Fibroblast of gingiva (primary cell): ENCODE measurements at regions not wholly inside any gene's neighbourhood (a gene's known extent, or its start where the extent isn't known, plus 50 kb on each side); places are given as distances from the start of the nearest gene placed in this dataset.
A peak's percentile ranks its signal among the peaks of the same experiment; 100 is the strongest.

ENCODE experiments used
- DNase-seq: peaks from one replicate; pipeline ENCODE4 v3.0.0-alpha.2; 2011; ENCODE audit warnings: low read depth

DNA sequence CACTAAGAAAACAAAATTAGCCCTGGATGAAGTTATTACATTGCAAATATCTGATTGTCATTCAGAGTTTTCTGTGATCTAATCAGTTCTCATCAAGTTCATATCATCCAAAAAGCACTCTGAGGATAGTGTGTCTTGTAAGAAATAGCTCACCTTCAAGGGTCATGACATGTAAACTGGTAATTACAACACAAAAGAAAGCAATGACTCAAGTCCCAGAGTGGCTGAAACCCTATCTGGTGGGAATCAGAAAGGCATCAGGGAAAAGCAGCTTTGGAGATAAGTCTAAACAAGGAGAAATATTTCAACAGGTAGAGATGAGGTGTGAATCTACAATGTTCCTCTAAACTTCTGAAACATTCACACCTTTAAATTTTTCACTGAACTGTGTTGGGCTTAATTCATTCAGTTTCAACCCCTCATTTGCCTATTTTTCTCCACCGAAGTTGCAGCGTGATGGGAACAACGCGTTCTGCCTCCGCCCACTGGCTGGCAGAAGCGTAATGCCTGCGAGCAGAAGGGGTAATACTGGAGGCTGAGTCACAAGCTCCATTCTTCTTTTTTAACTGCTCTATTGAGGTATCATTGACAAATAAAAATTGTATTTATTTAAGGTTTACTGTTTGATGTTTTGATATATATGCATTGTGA, 155.2 kb upstream of the IPO5 start:
- DNase-seq: peak; percentile 54

DNA sequence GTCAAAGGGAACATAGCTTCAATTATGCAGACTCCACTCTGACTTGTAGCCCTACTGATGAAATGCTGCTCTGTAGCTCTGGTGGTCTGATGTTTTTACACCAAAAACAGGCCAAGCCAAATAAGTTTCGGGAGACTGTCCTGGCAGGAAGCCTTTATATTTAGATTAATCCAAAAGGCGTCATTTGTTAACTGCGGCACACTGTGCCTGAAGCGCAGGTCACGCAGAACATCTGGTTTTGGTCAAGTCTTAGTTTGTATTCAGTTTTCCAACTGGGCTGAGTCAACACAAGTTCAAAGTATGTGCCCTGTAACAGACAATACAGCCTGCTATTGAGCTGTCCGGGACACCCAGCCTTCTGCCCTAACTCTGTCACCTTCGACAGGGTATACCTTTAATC, 154.6 kb upstream of the IPO5 start:
- peak; percentile 68 for DNase-seq

DNA sequence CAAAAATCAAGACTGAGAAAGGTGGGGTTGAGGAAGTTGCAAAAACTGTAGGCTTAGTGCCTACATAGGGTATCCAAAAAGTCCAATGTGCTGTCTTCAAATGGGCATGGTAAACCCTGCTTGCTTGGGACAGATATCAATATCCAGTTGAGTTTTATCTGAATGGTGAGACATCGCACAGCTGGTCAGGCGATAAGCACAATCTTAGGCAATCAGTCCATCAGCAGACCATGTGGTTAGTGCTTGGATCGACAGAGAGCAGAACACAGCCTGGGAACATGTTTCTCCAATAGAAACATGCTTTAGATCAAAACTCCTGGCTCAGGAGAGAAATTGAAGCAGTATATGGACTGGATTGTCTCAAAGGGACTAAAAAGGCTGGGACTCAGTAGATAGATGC, 151.3 kb upstream of the IPO5 start:
- no peak for DNase-seq

DNA sequence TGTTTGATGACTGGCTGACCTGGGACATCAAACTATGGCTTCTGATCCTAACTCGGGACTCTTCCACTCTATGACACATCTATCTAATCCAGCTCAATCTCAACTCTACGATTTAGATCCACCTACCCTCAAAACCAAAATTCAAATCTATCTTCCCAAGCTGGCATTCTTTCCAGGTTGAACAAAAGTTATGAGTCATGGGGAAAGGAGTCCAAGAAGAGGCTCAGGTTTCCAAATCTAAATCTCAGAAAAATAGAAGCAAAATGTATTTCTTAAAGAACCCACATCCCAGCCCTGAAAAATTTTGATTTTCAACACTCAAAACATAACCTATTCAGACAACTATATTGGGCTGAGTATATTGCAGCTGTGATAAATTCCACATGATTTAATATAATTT, 143.9 kb upstream of the IPO5 start:
- no peak for DNase-seq

DNA sequence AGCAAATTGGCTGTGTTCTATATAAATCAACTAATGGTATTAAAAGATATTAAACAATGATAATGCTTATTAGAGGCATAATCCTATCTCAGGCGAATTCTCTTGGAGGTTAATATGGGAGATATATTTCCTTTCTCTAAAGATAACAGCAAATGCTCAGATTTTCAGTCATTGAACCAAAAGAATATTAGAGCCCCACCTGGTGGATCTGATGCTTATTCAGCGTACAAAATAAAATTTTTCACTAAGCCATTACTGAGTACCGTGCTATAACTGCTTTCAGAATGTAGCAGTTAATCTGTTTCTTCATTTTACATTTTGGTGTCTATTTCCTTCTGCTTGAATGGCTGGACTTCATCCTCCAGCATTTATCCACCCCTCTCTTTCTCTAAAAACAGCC, 143.3 kb upstream of the IPO5 start:
- DNase-seq: no peak

DNA sequence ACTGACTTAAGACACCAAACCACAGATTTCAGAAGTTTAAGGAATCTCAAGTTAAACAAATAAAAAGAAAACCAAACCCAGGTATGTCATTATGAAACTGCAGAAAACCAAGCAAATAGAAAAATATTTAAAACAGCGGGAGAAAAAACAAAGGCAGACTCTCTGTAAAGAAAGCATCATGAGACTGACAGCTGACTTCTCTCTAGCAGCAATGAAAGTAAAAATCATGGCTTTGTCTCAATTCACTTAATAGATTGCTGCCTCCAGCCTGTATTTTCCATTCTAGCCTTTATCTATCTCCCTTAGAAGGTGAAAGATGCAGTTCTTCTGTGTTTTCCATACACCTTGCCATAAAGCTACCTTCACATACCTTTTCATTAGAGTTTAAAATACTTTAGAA, 131.1 kb upstream of the IPO5 start:
- DNase-seq: no peak

DNA sequence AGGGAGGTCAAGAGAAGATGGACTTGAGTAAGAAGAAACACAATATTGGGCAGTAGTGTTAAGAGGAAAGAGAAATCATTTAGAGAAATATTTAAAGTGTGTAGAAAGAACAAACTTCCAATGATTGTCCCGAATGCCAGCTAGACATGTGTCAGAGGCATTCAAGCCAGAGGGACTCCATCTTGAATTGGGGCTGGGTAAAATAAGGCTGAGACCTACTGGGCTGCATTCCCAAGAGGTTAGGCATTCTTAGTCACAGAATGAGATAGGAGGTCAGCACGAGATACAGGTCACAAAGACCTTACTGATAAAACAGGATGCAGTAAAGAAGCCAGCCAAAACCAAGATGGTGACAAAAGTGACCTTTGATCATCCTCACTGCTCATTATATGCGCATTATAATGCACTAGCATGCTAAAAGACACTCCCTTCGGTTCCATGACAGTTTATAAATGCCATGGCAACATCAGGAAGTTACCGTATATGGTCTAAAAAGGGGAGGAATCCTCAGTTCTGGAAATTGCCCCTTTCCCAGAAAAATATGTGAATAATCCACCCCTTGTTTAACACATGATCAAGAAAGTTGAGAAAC, 127.0 kb upstream of the IPO5 start:
- DNase-seq: no peak

DNA sequence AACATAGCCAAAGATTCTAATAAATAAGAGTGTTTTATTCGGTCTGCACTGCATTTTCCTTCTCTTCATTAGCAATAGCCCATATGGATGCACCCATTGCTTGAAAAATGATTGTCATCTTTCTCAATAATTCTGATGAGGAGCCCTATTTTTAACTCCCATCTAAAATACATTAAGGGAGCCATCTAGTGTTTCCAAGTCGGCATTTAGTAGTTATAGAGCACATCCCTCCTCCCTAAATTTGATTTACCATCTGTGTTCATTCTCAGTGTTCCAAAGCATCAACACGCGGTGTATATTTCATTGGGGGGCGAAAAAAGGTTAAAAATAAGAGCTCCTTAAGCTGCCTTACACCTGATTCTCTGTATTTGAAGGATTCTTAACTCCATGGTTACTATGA, 119.2 kb upstream of the IPO5 start:
- DNase-seq: no peak

DNA sequence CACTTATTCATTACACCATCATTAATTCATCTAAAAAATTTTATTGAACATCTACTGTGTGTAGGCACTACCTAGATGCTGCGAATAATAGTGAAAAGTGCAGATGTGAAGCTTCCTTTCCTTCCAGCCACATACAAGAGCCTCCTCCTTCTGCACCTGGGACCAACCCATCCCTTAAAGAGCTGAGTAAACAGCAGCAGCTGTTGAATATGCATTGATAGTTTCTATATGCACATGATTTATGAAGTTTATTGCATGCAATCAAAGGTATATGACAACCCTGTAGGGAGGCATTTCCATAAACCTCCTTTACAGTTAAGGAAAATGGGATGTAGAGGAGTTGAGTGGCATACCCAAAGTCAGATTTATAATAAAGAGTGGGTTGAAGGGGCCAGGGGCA, 110.3 kb upstream of the IPO5 start:
- no peak for DNase-seq

DNA sequence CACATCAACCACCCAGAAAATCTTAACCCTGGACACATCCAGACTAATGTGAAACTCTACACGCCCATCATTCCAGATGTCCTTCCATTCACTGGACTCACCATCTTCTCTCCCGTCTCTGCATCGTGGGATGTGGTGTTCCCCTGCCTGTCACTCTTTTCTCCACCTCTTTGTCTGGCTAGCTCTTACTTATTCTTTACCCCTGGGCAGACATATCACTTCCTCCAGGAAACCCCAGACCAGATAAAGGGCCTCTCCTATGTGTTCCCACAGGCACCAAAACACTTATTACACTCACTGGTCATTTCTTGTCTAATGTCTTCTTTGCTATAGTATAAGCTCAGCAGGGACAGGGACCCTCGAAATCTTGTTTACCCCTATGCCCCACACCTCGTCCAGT, 109.3 kb upstream of the IPO5 start:
- DNase-seq: no peak

DNA sequence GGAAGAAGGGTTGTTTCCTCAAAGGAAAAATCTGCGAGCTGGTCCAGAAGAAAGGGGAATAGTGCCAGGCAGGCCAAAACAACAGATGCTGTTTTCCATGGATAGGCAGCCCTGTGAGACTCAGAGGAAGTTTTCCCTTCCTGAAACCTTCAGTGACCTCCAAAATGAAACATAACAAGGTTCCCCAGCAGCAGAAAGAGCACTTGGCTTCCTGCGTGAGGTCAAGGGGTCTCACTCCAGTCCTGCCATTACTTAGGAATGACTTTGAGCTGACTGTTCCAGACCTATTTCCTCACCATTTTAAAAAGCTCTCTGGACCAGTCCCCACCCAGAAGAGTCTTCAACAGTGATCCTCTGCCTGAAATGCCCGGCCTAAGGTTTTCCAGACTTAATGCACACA, 104.6 kb upstream of the IPO5 start:
- no peak for DNase-seq

DNA sequence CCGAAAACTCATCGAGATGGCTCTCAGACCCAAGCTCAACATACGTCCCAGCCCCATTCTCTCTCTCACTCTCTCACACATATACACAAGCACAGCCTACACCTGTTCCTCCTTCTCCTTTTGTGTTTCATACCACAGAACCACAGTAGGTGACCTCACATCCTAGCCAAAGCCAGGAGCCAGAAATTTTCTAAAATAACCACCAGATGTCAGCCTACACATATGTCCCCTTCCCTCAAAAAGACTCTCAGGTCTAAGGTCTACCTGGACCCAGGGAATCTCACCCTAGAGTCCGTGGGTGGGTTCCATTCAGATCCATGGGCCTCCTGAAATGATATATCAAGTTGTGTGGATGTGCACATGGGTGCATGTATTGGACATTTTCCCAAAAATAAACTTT, 104.2 kb upstream of the IPO5 start:
- no peak for DNase-seq

DNA sequence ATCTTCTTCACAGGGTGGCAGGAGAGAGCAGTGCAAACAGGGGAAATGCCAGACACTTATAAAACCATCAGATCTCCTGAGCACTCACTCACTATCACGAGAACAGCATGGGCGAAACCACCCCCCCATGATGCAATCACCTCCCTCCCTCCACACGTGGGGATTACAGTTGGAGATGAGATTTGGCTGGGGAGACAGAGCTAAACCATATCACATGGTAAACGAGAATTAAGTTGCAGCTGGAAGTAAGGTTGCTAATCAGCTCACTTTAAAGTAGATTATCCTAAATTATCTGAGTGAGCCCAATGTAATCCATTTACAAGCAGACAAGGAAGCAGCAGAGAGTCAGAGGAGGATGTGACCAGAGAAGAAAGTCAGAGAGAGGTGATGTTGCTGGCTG, 102.2 kb upstream of the IPO5 start:
- DNase-seq: no peak

DNA sequence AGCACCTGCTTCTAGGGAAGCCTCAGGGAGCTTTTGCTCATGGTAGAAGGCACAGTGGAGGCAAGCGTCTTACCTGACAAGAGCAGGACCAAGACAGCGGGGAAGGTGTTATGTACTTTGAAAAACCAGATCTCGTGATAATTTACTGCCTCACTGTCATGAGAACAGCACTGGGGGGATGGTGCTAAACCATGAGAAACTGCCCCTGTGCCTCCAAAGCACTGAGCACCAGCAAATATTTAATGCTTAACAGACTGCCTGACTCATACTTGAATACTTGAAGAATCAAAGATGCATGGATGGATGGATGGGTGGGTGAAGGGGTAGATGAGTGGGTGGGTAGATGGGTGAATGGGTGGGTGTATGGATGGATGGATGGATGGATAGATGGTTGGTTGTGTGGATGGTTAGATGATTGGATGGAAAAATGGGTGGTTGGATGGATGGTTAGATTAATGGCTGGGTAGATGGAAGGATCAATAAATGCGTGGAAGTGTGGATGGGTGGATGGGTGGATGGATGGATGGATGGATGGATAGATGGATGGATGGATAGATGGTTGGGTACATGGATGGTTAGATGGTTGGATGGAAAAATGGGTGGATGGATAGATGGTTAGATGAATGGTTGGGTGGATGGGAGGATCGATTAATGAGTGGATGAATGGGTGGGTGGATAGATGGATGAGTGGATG, 101.1 kb upstream of the IPO5 start:
- no peak for DNase-seq

DNA sequence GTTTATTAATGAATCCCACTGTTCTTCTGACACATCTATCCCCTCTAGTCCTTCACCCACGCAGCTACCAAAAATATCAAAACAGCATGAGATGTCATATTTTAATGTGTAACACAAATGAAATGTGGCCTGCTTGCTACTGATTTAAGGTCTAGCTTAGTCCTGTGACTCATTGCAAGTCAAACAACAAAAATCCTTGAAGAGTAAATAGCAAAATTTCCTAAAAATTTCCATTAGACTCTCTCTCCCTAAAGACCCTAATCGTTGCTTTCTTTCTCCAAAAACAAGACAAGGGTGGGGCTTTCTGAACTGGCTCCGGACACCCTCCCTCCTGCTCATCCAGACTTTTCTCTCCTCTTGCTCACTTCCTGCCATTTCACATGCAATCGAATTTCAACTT, 99.9 kb upstream of the IPO5 start:
- no peak for DNase-seq

DNA sequence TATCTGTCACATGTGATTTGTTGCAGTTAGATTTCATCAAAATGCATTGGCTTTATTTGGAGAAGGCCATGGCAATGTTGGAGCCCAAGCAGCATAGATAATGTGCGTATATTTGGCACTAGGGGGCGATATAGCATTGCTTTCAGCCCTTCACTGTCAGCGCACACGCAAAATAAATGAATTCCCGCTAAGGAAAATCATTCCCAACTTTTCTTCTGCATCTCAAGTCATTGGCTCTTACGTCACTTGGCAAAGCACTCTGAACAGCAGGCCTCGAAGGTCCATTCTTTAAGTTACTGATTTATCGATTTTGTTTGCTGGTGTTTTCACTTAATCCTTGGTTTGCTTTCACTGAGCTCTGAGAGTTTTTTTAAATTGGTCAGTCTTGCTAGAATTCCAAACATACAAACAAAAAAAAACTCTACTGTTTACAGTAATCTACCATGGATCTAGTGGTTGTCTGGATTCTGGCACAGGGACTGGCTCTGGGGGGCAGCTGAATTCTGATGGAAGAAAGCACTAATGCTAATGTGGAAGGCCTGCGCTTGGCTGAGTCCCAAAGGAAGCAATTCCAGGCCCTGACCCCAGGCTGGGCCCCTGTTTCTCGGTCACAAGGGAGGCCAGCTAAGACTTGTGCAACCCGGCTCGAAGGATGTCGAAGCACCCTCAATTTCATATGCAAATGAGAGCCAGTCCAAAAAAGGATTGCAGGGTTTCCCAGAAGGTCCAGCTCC, 97.7 kb upstream of the IPO5 start:
- peak; percentile 78 for DNase-seq

DNA sequence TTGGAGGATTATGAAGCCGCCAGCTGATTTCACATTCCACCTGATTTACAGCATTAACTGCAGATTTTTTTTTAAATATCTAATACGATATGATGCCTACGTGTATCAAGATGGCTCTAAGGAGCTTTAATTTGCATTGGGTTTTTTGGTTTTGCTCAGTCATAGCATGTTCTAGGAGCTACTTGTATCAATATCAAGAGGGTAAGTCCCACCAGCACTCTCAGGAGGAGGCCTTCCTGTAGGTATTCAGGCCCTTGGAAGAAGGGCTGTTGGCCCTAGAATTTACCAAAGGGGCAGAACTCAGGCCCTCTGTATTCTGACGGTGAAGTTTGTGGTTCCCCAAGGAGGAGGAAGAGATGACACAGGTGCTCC, 97.2 kb upstream of the IPO5 start:
- no peak for DNase-seq

DNA sequence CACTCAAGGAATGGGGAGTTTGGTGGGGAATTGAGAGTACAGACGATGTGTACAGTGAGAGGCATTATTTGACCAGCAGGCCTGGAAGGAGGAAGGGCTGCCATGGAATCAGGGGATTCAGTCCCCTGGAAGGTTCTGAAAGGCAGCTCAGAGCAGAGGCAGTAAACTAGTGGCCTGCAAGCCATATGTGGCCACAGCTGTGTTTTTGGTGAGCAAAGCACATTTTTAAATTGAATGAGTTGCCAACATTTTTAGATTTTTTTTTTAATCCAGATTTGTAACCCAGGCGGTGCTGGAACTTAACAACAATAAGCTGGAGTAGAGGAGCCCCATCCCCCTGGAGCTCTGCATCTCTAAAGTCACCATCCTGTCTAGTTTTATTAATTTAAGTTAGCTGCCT, 95.3 kb upstream of the IPO5 start:
- DNase-seq: no peak

DNA sequence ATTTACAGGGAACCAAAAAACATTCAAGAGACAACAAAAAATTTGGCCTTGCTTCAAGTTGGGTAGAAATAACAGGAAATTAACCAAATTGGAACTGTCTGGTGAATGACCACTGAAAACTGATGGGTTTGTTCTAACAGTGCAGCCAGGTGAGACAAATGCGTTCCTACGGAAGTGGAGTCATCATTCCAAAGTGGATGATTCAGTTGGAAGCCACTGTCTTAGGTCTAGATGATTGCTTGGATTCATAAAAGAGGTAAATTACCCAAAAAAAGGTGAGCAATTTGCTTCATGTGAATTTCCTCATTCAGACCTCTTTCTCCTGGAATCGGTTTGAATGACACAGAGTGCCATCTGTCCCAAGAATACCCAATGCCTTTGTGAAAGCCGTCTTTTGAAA, 87.1 kb upstream of the IPO5 start:
- DNase-seq: no peak

DNA sequence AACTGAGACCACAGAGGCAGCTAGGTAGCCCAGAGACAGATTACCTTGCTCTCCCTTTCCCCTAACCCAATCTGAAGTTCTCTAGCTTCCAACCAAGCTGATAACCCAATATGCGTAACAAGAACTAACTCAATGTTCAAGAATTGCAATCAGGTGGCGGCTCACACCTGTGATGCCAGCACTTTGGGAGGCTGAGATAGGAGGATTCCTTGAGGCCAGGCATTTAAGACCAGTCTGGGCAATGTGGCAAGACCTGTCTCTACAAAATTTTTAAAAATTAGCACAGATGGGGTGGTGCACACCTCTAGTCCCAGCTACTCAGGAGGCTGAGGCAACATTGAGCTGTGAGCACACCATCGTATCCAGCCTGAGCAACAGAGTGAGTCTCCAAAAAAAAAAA, 86.7 kb upstream of the IPO5 start:
- DNase-seq: no peak

DNA sequence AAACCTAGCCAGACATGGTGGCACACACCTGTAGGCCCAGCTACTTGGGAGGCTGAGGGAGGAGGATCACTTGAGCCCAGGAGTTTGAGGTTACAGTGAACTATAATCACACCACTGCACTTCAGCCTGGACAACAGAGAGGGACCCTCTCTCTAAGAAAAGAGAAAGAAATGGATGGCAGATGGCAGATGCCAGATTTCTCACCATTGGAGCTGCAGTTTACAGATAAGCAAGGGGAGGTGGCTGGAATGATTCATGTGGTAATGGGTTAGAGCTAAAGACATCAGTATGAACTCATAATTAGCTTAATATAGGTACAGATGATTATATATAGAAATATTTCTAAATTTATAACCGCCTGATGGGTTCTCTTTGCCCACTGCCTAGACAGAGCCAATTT, 80.1 kb upstream of the IPO5 start:
- no peak for DNase-seq

DNA sequence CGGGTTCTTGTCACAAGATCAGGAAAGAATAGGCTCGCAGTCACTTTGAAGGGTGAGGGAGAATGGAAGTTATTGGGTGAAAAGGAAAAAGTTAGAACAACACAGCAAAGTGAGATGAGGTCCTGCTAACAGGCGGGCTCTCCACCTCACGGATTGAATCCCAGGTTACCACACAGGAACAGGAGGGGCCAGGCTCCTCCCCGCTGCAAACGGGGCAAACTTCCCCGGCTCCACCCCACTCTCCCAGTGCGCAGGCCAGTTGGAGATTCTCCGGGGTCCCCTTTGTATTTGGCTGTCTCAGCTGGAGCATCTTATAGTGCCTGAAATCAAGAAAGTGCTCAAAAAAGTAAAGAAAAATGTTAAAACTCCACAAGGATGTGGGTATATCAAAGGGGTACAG, 78.3 kb upstream of the IPO5 start:
- DNase-seq: no peak

DNA sequence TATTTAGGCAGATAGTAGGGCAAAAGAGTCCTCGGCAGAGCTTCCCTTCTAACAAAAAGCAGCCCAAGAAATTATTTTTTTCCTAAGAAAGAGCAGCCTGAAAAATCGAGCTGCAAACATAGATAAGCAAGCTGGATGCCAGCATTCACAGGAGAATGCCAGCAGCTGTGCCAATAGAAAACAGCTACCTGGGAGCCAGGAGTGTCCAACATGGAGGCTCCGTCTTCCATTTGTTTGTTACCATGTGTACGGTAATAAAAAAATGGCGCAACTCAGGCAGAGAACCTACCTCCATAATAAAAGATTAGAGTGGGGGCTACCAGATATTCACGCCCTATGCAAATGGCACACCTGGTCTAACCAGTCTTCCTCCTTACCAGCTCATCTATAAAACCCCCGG, 77.6 kb upstream of the IPO5 start:
- no peak for DNase-seq
